NCI-H446 (cell line): ENCODE measurements at regions not wholly inside any gene's neighbourhood (a gene's known extent, or its start where the extent isn't known, plus 50 kb on each side); places are given as distances from the start of the nearest gene placed in this dataset.

Experiments used
- DNase-seq, 2 experiments: peaks; one replicate each; lab custom pipeline; 2025; lab: John Stamatoyannopoulos, UW

- no peak for DNase-seq
These were observed 51.0 kb upstream of the VEGFC start for GRCh38 chr4:176843710-176844109.

GRCh38 chr4:176844448-176844847 is 51.7 kb upstream of the VEGFC start:
- DNase-seq, result no peak

- no peak for DNase-seq
These were observed 52.9 kb upstream of the VEGFC start for GRCh38 chr4:176845636-176846035.

- no peak for DNase-seq
These were observed 56.4 kb upstream of the VEGFC start for GRCh38 chr4:176849076-176849475.

- no peak for DNase-seq
These were observed 57.7 kb upstream of the VEGFC start for GRCh38 chr4:176850436-176850835.

- DNase-seq, result no peak
These were observed 63.7 kb upstream of the VEGFC start for GRCh38 chr4:176856421-176856820.

- DNase-seq, result no peak
These were observed 66.1 kb upstream of the VEGFC start for GRCh38 chr4:176858839-176859238.

GRCh38 chr4:176864238-176864637 is 71.5 kb upstream of the VEGFC start:
- DNase-seq, result no peak

GRCh38 chr4:176868676-176869075 is 76.0 kb upstream of the VEGFC start:
- no peak for DNase-seq

GRCh38 chr4:176872461-176872860 is 79.7 kb upstream of the VEGFC start:
- no peak for DNase-seq

GRCh38 chr4:176874721-176875445 is 82.2 kb upstream of the VEGFC start:
- DNase-seq, result no peak

- DNase-seq, result no peak
These were observed 82.8 kb upstream of the VEGFC start for GRCh38 chr4:176875446-176875930.

- no peak for DNase-seq
These were observed 86.8 kb upstream of the VEGFC start for GRCh38 chr4:176879380-176880116.

- no peak for DNase-seq
These were observed 89.5 kb upstream of the VEGFC start for GRCh38 chr4:176882206-176882605.

- no peak for DNase-seq
These were observed 90.4 kb upstream of the VEGFC start for GRCh38 chr4:176883108-176883550.

GRCh38 chr4:176883681-176884418 is 91.1 kb upstream of the VEGFC start:
- no peak for DNase-seq

GRCh38 chr4:176885224-176885623 is 92.5 kb upstream of the VEGFC start:
- no peak for DNase-seq

GRCh38 chr4:176886135-176886534 is 93.4 kb upstream of the VEGFC start:
- no peak for DNase-seq

- no peak for DNase-seq
These were observed 97.1 kb upstream of the VEGFC start for GRCh38 chr4:176889776-176890175.

GRCh38 chr4:176894498-176894897 is 101.8 kb upstream of the VEGFC start:
- no peak for DNase-seq

- DNase-seq, result no peak
These were observed 103.5 kb upstream of the VEGFC start for GRCh38 chr4:176896211-176896610.

- DNase-seq, result no peak
These were observed 104.5 kb upstream of the VEGFC start for GRCh38 chr4:176897226-176897625.

- DNase-seq, result no peak
These were observed 106.1 kb upstream of the VEGFC start for GRCh38 chr4:176898791-176899190.
